ENCODE measurements at regions not wholly inside any gene's neighbourhood (a gene's known extent, or its start where the extent isn't known, plus 50 kb on each side); places are given as distances from the start of the nearest gene placed in this dataset.

GRCh38 chr18:43213816-43214215 is 63.5 kb downstream of the SYT4 start:
- TF ChIP-seq EZH2 (IDR thresholded peaks at IDR 0.05; ENCODE audit: borderline replicate concordance, low read depth, low read length, poor library complexity, severe bottlenecking) (no peak), CTCF (conservative IDR thresholded peaks at IDR 0.05; ENCODE audit: low read depth, low read length) (no peak)
